Ishikawa (cell line): ENCODE measurements at regions not wholly inside any gene's neighbourhood (a gene's known extent, or its start where the extent isn't known, plus 50 kb on each side); places are given as distances from the start of the nearest gene placed in this dataset.

Source experiments
- CEBPB ChIP-seq: IDR thresholded peaks from 2 replicates; pipeline ENCODE4 v1.6.1; 2012
- EGR1 ChIP-seq: IDR thresholded peaks from 2 replicates; pipeline ENCODE4 v1.6.1; 2012
- EP300 ChIP-seq: IDR thresholded peaks from 2 replicates; pipeline ENCODE4 v1.6.1; 2012; ENCODE audit warnings: borderline replicate concordance
- FOXM1 ChIP-seq: IDR thresholded peaks from 2 replicates; pipeline ENCODE4 v1.6.1; 2012; ENCODE audit warnings: low read depth, borderline replicate concordance
- NFIC ChIP-seq: IDR thresholded peaks from 2 replicates; pipeline ENCODE4 v1.6.1; 2012
- RAD21 ChIP-seq: IDR thresholded peaks from 2 replicates; pipeline ENCODE4 v1.6.1; 2012; ENCODE audit warnings: low read depth
- REST ChIP-seq: IDR thresholded peaks from 2 replicates; pipeline ENCODE4 v1.6.1; 2012; ENCODE audit warnings: low read depth, mild to moderate bottlenecking
- TAF1 ChIP-seq: IDR thresholded peaks from 2 replicates; pipeline ENCODE4 v1.6.1; 2012; ENCODE audit warnings: low read depth, mild to moderate bottlenecking
- TCF12 ChIP-seq: IDR thresholded peaks from 2 replicates; pipeline ENCODE4 v1.6.1; 2012; ENCODE audit warnings: low read depth
- TEAD4 ChIP-seq: IDR thresholded peaks from 2 replicates; pipeline ENCODE4 v1.6.1; 2012
- USF1 ChIP-seq: IDR thresholded peaks from 2 replicates; pipeline ENCODE4 v1.6.1; 2012
- YY1 ChIP-seq: IDR thresholded peaks from 2 replicates; pipeline ENCODE4 v1.6.1; 2012; ENCODE audit warnings: low read depth
- ZBTB7A ChIP-seq: IDR thresholded peaks from 2 replicates; pipeline ENCODE4 v1.6.1; 2012; ENCODE audit warnings: low read depth
- TF ChIP-seq, protein P1 (sequence below): IDR thresholded peaks from 2 replicates; pipeline ENCODE4 v1.6.1; 2012

GRCh38 chr13:71325556-71325955 lies 541.4 kb downstream of the DACH1 start:
- TF ChIP-seq REST (no peak), CEBPB (no peak), TEAD4 (no peak), EGR1 (no peak), TCF12 (no peak), NFIC (no peak), FOXM1 (no peak), TAF1 (no peak), EP300 (no peak), RAD21 (no peak), YY1 (no peak), ZBTB7A (no peak), USF1 (no peak)
- TF ChIP-seq, protein P1, sequence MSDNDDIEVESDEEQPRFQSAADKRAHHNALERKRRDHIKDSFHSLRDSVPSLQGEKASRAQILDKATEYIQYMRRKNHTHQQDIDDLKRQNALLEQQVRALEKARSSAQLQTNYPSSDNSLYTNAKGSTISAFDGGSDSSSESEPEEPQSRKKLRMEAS = no peak
